ENCODE measurements at regions not wholly inside any gene's neighbourhood (a gene's known extent, or its start where the extent isn't known, plus 50 kb on each side); places are given as distances from the start of the nearest gene placed in this dataset.
"Not testable (repeated sequence)": the region's sequence is repeated elsewhere in the genome, so short reads cannot be mapped to it uniquely, and the experiment has no call there.

DNA sequence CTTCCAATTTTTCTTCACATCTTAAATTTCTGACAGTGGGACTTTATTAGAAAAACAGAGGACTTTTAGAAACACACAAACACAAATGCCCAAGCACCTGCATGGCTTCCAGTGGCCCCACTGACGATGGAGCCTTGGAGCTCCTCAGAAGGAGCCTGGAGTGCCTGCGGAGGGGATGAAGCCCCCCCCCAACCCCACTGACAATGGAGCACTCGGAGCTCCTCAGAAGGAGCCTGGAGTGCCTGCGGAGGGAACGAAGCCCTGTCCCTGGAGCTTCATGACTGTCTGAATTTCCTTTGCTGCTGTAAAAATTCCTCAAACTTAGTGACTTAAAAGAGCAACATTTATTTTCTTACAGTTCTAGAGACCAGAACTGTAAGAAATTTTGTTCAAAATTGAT lies 80.1 kb upstream of the VRK1 start:
- Histone ChIP-seq H3K4me1 (replicated peaks in 1 of 2) (no peaks in the 10 kb centered on the region), H3K27me3 (no peaks in the 10 kb centered on the region), H3K36me3 (replicated peaks in 1 of 2) (no peaks in the 10 kb centered on the region), H3K4me3 (no peak overlapping the region), H3K9me3 (replicated peaks in 1 of 3) (no peaks in the 10 kb centered on the region), H3K27ac (no peak overlapping the region)
- intact Hi-C loops (cut with DNase I) = no loop called here
- no peak for DNase-seq
- 78 to 86% (median 82%) methylated on average over 5 of the region's 5 CpGs for WGBS, 4 donors
- no peak for TF ChIP-seq POLR2A (IDR thresholded peaks at IDR 0.05)

DNA sequence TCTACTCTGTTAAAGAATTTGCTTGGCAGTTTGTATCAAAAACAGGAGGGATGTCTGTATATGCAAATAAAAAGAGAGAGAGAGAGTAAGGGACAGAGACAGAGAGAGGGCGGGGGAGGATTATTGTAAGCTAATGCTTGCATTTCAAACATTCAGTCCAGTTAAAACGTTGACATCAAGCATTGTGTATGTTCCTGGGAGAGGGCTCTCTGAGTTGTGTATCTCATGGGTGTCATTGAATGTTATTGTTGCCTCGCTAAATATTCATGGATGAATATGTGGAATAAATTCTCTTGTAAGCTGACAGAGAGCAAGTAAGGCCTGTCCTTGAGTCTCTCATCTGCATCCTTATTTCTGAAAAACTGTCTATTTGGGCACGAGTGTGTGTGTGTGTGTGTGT lies 78.8 kb upstream of the VRK1 start:
- Histone ChIP-seq H3K4me3 (no peak overlapping the region), H3K27ac (no peak overlapping the region), H3K9me3 (replicated peaks in 1 of 3) (no peaks in the 10 kb centered on the region), H3K36me3 (replicated peaks in 1 of 2) (no peaks in the 10 kb centered on the region), H3K27me3 (no peaks in the 10 kb centered on the region), H3K4me1 (replicated peaks in 1 of 2) (no peaks in the 10 kb centered on the region)
- TF ChIP-seq POLR2A (IDR thresholded peaks at IDR 0.05) (no peak), CTCF (IDR thresholded peaks at IDR 0.05) (no peak)
- intact Hi-C loops (cut with DNase I) = no loop called here
- WGBS, 4 donors = 45 to 64% (median 53%) methylated on average over 4 of the region's 4 CpGs
- DNase-seq = no peak

DNA sequence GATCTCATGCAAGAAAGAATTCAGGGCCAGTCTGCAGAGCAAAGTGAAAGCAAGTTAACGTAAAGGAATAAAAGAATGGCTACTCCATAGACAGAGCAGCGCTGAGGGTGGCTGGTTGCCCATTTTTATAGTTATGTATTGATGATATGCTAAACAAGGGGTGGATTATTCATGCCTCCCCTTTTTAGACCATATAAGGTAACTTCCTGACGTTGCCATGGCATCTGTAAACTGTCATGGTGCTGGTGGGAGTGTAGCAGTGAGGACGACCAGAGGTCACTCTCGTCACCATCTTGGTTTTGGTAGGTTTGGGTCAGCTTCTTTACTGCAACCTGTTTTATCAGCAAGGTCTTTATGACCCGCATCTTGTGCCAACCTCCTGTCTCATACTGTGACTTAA lies 76.5 kb upstream of the VRK1 start:
- intact Hi-C loops (cut with DNase I); H3K4me1 ChIP-seq (replicated peaks in 1 of 2); DNase-seq; H3K9me3 ChIP-seq (replicated peaks in 1 of 3); H3K4me3 ChIP-seq; H3K27me3 ChIP-seq; H3K27ac ChIP-seq; H3K36me3 ChIP-seq (replicated peaks in 1 of 2): not testable (repeated sequence)
- WGBS, 4 donors = 57 to 72% (median 70%) methylated on average over 6 of the region's 6 CpGs

GRCh38 chr14:96722736-96723135 lies 74.4 kb upstream of the VRK1 start:
- H3K36me3 ChIP-seq (replicated peaks in 1 of 2) = no peaks in the 10 kb centered on the region
- no peaks in the 10 kb centered on the region for H3K4me1 ChIP-seq (replicated peaks in 1 of 2)
- H3K27me3 ChIP-seq = no peaks in the 10 kb centered on the region
- 81 to 87% (median 84%) methylated on average over 6 of the region's 6 CpGs for WGBS, 4 donors
- H3K27ac ChIP-seq = no peak overlapping the region
- no peak overlapping the region for H3K4me3 ChIP-seq
- no peaks in the 10 kb centered on the region for H3K9me3 ChIP-seq (replicated peaks in 1 of 3)
- no peak for DNase-seq
- intact Hi-C loops (cut with DNase I) = no loop called here
- TF ChIP-seq POLR2A (IDR thresholded peaks at IDR 0.05) (no peak), CTCF (IDR thresholded peaks at IDR 0.05) (no peak)

DNA sequence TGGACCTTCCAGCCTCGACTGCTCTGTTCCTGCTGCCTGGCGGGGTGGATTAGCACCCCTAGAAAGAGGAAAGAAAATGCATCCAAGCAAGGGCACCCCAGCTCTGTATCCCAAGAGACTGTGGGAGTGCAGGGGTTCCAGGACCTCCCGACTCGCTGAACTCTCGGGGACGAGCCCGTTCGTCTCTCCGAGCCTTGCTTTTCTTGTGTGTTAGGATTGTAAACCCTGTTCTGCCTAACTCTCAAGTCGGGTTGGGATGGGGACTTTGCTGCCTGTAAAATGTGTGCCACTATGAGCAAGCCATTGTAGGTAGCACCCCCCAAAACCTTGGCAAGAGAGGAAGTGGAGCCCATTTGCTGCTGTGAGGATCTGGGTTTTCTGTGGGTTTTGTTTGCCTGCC lies 73.2 kb upstream of the VRK1 start:
- DNase-seq = no peak

More for the DNA sequence above, 73.2 kb upstream of the VRK1 start:
- WGBS, 4 donors = 83 to 97% (median 86%) methylated on average over 8 to 10 of the region's 10 CpGs
- H3K4me3 ChIP-seq = no peak overlapping the region
- intact Hi-C loops (cut with DNase I) = no loop called here
- no peaks in the 10 kb centered on the region for H3K4me1 ChIP-seq (replicated peaks in 1 of 2)
- no peak overlapping the region for H3K27ac ChIP-seq
- no peaks in the 10 kb centered on the region for H3K36me3 ChIP-seq (replicated peaks in 1 of 2)
- no peaks in the 10 kb centered on the region for H3K9me3 ChIP-seq (replicated peaks in 1 of 3)
- no peaks in the 10 kb centered on the region for H3K27me3 ChIP-seq
- TF ChIP-seq POLR2A (IDR thresholded peaks at IDR 0.05) = no peak
- TF ChIP-seq CTCF (IDR thresholded peaks at IDR 0.05) = no peak

All from adrenal gland (tissue), 9 donors.